ENCODE measurements at regions not wholly inside any gene's neighbourhood (a gene's known extent, or its start where the extent isn't known, plus 50 kb on each side); places are given as distances from the start of the nearest gene placed in this dataset.

DNA sequence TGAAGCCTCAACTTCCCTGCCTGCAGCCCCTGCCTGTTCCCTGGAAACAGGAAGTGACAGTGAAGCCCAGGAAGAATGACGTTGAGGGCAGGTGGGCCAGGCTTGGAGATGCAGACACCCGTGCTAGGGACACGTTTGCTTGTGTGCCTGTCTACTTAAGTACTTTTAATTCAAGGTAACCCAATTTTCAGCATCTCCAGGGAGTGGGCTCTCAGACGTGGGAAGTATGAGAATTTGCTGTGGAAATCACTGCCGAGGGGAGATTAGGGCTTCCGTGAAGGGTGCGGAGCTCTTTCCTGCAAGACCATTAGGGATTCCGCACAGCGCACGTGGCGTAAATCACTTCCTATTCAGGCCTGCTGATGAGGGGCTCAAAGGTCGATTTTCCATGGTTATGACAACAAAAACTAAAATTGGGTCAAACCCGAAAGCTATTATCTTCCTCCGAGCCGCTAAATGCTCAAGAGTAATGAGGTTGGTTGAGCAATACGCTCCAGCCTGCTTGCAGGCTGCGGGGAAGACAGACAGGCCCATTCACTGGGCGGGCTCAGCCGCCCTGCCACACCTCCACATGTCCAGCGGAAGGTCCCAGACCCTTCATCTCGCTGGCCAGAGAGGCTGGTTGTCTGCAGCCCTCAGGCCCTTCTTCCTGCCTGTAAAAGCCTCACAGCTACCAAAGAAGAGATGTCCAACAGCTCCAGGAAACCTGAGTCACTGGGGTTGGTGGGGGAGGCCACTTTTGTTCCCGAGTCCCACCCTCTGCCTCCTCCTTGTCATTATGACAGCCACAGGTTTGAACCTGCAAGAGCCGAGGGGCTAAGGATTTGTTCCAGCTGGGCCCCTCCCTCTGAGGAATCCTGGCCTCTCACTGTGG is 109.9 kb downstream of the RBFOX3 start:
- peaks cover 5% of the 10 kb centered on the region for H3K4me1 ChIP-seq (ENCODE audit: control insufficient read depth, insufficient read depth, low read length)
- in situ Hi-C loops (cut with HindIII; ENCODE audit: low pct_unique_long_range_greater_than_20kb, low sequenced_read_pairs) (no loop called here), intact Hi-C loops (cut with micrococcal nuclease; ENCODE audit: unreplicated experiment) (no loop called here)
- BruUV-seq (replicated peaks): no TSS peak
- H3K27ac ChIP-seq (ENCODE audit: low read length): no peak overlapping the region
- H3K9me3 ChIP-seq (ENCODE audit: control insufficient read depth, insufficient read depth, low read depth, low read length): no peaks in the 10 kb centered on the region
- CTCF ChIA-PET: no interaction called here
- no peaks in the 10 kb centered on the region for H3K36me3 ChIP-seq (ENCODE audit: control insufficient read depth, insufficient read depth, low read length)
- ATAC-seq (no peak), DNase-seq (ENCODE audit: low read depth, low spot score) (no peak)
- POLR2A ChIA-PET: no interaction called here
- no peak overlapping the region for H3K4me3 ChIP-seq (ENCODE audit: low read depth in 2 of 2, low read length in 2 of 2)
- TF ChIP-seq, protein P1, sequence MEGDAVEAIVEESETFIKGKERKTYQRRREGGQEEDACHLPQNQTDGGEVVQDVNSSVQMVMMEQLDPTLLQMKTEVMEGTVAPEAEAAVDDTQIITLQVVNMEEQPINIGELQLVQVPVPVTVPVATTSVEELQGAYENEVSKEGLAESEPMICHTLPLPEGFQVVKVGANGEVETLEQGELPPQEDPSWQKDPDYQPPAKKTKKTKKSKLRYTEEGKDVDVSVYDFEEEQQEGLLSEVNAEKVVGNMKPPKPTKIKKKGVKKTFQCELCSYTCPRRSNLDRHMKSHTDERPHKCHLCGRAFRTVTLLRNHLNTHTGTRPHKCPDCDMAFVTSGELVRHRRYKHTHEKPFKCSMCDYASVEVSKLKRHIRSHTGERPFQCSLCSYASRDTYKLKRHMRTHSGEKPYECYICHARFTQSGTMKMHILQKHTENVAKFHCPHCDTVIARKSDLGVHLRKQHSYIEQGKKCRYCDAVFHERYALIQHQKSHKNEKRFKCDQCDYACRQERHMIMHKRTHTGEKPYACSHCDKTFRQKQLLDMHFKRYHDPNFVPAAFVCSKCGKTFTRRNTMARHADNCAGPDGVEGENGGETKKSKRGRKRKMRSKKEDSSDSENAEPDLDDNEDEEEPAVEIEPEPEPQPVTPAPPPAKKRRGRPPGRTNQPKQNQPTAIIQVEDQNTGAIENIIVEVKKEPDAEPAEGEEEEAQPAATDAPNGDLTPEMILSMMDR (IDR thresholded peaks at IDR 0.05): no peak
- TF ChIP-seq POLR2AphosphoS5 (IDR thresholded peaks at IDR 0.05; ENCODE audit: low read depth, low read length) (no peak), SIN3A (IDR thresholded peaks at IDR 0.05; ENCODE audit: borderline replicate concordance, insufficient read depth, low read depth, low read length) (no peak), TCF7L2 (IDR thresholded peaks at IDR 0.05; ENCODE audit: low read depth, low read length) (no peak)
- TF ChIP-seq, protein P2, sequence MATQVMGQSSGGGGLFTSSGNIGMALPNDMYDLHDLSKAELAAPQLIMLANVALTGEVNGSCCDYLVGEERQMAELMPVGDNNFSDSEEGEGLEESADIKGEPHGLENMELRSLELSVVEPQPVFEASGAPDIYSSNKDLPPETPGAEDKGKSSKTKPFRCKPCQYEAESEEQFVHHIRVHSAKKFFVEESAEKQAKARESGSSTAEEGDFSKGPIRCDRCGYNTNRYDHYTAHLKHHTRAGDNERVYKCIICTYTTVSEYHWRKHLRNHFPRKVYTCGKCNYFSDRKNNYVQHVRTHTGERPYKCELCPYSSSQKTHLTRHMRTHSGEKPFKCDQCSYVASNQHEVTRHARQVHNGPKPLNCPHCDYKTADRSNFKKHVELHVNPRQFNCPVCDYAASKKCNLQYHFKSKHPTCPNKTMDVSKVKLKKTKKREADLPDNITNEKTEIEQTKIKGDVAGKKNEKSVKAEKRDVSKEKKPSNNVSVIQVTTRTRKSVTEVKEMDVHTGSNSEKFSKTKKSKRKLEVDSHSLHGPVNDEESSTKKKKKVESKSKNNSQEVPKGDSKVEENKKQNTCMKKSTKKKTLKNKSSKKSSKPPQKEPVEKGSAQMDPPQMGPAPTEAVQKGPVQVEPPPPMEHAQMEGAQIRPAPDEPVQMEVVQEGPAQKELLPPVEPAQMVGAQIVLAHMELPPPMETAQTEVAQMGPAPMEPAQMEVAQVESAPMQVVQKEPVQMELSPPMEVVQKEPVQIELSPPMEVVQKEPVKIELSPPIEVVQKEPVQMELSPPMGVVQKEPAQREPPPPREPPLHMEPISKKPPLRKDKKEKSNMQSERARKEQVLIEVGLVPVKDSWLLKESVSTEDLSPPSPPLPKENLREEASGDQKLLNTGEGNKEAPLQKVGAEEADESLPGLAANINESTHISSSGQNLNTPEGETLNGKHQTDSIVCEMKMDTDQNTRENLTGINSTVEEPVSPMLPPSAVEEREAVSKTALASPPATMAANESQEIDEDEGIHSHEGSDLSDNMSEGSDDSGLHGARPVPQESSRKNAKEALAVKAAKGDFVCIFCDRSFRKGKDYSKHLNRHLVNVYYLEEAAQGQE (IDR thresholded peaks at IDR 0.05; ENCODE audit: insufficient read depth in 1 of 2, low read depth in 2 of 2, low read length in 1 of 2): no peak
- H3K27me3 ChIP-seq (ENCODE audit: control insufficient read depth, insufficient read depth, low read length): peaks cover 13% of the 10 kb centered on the region

DNA sequence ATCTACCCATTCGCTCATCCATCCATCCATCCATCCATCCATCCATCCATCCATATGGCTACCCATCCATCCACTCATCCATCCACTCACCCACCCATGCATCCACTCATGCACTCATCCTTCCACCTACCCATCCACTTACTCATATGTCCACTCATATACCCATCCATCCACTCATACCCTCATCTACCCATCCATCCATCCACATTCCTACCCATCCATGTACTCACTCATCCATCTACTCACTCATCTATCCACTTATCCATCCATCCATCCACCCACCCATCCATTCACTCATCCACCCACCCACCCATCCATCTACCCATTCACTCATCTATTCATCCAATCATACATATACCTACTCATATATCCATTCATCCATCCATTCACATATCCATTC is 112.0 kb downstream of the RBFOX3 start:
- no peak for ATAC-seq
- CTCF ChIA-PET: no interaction called here

More for the DNA sequence above, 112.0 kb downstream of the RBFOX3 start:
- POLR2A ChIA-PET: no interaction called here
- intact Hi-C loops (cut with micrococcal nuclease; ENCODE audit: unreplicated experiment): no loop called here
- no TSS peak for BruUV-seq (replicated peaks)
- DNase-seq (ENCODE audit: low read depth, low spot score): no peak
- Histone ChIP-seq H3K4me1 (ENCODE audit: control insufficient read depth, insufficient read depth, low read length) (peaks cover 7% of the 10 kb centered on the region), H3K4me3 (ENCODE audit: low read depth in 2 of 2, low read length in 2 of 2) (no peak overlapping the region), H3K27me3 (ENCODE audit: control insufficient read depth, insufficient read depth, low read length) (peaks cover 11% of the 10 kb centered on the region; the same call in 1 of the 2 replicates), H3K9me3 (ENCODE audit: control insufficient read depth, insufficient read depth, low read depth, low read length) (no peaks in the 10 kb centered on the region), H3K36me3 (ENCODE audit: control insufficient read depth, insufficient read depth, low read length) (no peaks in the 10 kb centered on the region), H3K27ac (ENCODE audit: low read length) (no peak overlapping the region)
- TF ChIP-seq, protein P2 (IDR thresholded peaks at IDR 0.05; ENCODE audit: insufficient read depth in 1 of 2, low read depth in 2 of 2, low read length in 1 of 2): no peak
- no peak for TF ChIP-seq POLR2AphosphoS5 (IDR thresholded peaks at IDR 0.05; ENCODE audit: low read depth, low read length)
- no peak for TF ChIP-seq TCF7L2 (IDR thresholded peaks at IDR 0.05; ENCODE audit: low read depth, low read length)
- no peak for TF ChIP-seq SIN3A (IDR thresholded peaks at IDR 0.05; ENCODE audit: borderline replicate concordance, insufficient read depth, low read depth, low read length)
- TF ChIP-seq, protein P1 (IDR thresholded peaks at IDR 0.05): no peak
- in situ Hi-C loops (cut with HindIII; ENCODE audit: low pct_unique_long_range_greater_than_20kb, low sequenced_read_pairs): no loop called here
